SK-N-MC (cell line): ENCODE measurements at regions not wholly inside any gene's neighbourhood (a gene's known extent, or its start where the extent isn't known, plus 50 kb on each side); places are given as distances from the start of the nearest gene placed in this dataset.

Source experiments
- DNase-seq: peaks from one replicate; pipeline ENCODE4 v3.0.0-alpha.2; 2011; ENCODE audit warnings: low read depth, low spot score
- H3K27ac ChIP-seq: fragments of 200-600 bp; sonication (generic); 2 replicates; pipeline ENCODE4 v1.5.1; 2016; ENCODE audit warnings: mixed run types
- H3K36me3 ChIP-seq: fragments of 200-600 bp; sonication (generic); 2 replicates; pipeline ENCODE4 v1.6.1; 2017; ENCODE audit warnings: antibody characterized with exemption, low read length, mixed read lengths; ENCODE audit not compliant: insufficient read depth
- H3K4me3 ChIP-seq: fragments of 200-600 bp; sonication (generic); 2 replicates; pipeline ENCODE4 v1.5.1; 2016
- H3K9ac ChIP-seq: fragments of 200-600 bp; sonication (generic); 2 replicates; pipeline ENCODE4 v1.8.0; 2017; ENCODE audit warnings: mixed run types, mixed read lengths; ENCODE audit not compliant: insufficient read length
- H3K9me3 ChIP-seq: fragments of 200-600 bp; sonication (generic); 2 replicates; pipeline ENCODE4 v1.6.1; 2017; ENCODE audit warnings: low read depth, mild to moderate bottlenecking, antibody characterized with exemption, low read length, moderate library complexity, mixed read lengths
- EZH2 ChIP-seq: fragments of 200-600 bp; sonication (generic); IDR thresholded peaks from one replicate; pipeline ENCODE4 v1.6.1; 2017; ENCODE audit warnings: antibody characterized with exemption
- FOXP2 ChIP-seq: optimal IDR thresholded peaks from 2 replicates; pipeline ENCODE3; 2011; ENCODE audit warnings: mild to moderate bottlenecking, moderate library complexity; ENCODE audit not compliant: insufficient read depth; ENCODE audit errors: extremely low read length, control extremely low read depth
- POLR2AphosphoS5 ChIP-seq: IDR thresholded peaks from 2 replicates; pipeline ENCODE4 v1.6.1; 2012; ENCODE audit warnings: mild to moderate bottlenecking, low read depth, low read length, borderline replicate concordance

DNA sequence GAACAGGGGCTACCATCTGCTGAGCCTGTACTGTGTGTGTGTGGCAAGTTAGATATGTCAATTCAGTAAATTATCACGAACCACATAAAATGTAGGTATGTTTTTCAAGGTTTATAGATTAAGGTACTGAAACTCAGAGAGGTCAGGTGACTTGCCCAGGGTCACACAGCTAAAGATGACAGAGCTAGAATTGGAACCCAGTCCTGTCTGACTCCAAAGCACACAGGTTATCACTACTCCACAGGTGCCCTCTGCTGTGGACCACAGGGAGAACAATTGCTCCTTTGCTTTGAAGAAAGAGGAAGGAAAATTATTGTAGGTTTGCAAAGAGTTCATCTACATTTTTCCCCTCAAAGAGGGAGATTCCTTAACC is 229.7 kb upstream of the AGAP1 start:
- Histone ChIP-seq H3K4me3 (peak overlapping the region; percentile 67), H3K36me3 (no peaks in the 10 kb centered on the region), H3K9ac (peak overlapping the region; percentile 43), H3K27ac (peak overlapping the region; percentile 64; the same call in 1 of the 2 replicates), H3K9me3 (no peaks in the 10 kb centered on the region)
- TF ChIP-seq EZH2 (no peak), POLR2AphosphoS5 (no peak), FOXP2 (no peak)
- no peak for DNase-seq

DNA sequence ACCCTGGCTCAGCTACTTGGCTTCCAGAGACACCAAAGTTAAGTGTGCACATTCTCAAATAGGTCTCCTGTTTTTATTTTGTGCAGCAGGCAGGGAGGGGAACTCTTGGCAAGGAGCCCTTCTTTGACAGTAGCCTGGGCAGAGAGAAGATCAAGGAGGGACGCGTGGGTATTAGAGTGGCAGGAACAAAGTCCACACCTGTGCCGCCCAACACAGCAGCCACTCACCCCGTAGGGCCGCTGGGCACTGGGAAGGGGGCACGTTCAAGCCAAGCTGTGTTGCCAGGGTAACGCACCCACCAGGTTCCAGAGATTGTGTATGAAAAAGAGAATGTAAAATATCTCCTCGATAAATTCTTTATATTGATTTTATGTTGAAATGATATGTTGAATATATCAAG is 229.3 kb upstream of the AGAP1 start:
- no peak for TF ChIP-seq POLR2AphosphoS5
- TF ChIP-seq EZH2, result no peak
- TF ChIP-seq FOXP2, result no peak
- H3K9ac ChIP-seq, result no peak overlapping the region
- H3K27ac ChIP-seq, result peak overlapping the region; percentile 64; the same call in 1 of the 2 replicates
- no peaks in the 10 kb centered on the region for H3K36me3 ChIP-seq
- DNase-seq, result no peak
- H3K9me3 ChIP-seq, result no peaks in the 10 kb centered on the region
- H3K4me3 ChIP-seq, result no peak overlapping the region

DNA sequence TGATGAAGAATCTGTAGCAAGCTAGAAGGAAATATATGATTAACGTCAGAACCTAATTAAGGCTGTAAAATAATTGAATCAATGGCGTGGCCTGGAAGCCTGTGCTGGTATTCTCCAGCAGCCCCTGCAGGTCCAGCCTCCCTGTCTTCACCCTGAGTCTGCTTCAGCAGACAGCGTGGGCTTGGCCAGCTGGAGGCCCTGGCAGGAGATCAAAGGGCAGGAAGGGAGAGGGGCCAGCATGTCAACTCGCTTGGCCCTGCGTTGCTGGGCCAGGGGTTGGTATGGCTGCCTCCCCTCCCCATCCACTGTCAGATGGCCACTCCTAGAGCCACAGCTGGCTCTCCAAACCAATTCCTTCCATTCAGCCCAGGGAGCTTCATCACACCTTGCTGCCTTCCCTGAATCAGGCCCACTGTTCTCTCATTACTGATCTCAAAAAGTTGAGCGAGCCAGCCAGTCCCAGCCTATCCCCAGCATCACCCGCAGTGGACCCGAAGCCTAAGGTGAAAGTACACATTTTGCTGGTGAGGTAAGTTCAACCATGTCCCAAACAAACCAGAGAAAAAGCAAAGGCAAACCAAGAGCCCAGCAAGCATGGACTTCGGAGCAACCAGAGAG is 228.4 kb upstream of the AGAP1 start:
- no peak overlapping the region; the same call in 1 of the 2 replicates for H3K27ac ChIP-seq

DNA sequence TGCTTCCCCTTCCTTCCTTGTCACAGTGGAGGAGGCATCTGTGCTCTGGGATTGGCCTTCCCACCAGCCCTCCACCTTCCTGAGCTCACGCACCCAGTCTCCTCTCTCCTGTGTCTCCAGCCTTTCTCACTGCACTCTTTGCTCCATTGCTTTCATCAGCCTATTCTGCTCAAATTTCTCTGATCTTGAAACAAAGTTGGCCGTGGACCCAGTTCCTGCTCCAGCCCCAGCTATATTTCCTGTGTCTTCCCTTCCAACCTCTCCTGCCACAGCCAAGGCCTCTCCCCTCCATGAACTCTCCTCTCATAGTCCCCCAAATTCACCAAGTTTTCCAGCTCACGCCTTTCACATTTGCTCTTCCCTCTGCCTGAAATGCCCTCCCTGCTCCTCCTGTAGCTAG is 226.6 kb upstream of the AGAP1 start:
- Histone ChIP-seq H3K27ac (no peak overlapping the region), H3K36me3 (no peaks in the 10 kb centered on the region), H3K9ac (no peak overlapping the region), H3K4me3 (no peak overlapping the region), H3K9me3 (no peaks in the 10 kb centered on the region)
- TF ChIP-seq POLR2AphosphoS5, result no peak
- TF ChIP-seq EZH2, result no peak
- TF ChIP-seq FOXP2, result no peak
- no peak for DNase-seq

More for the DNA sequence above, 228.4 kb upstream of the AGAP1 start:
- no peaks in the 10 kb centered on the region for H3K9me3 ChIP-seq
- H3K9ac ChIP-seq, result no peak overlapping the region
- DNase-seq, result no peak
- TF ChIP-seq FOXP2 (no peak), POLR2AphosphoS5 (no peak), EZH2 (no peak)
- H3K36me3 ChIP-seq, result no peaks in the 10 kb centered on the region
- no peak overlapping the region for H3K4me3 ChIP-seq

DNA sequence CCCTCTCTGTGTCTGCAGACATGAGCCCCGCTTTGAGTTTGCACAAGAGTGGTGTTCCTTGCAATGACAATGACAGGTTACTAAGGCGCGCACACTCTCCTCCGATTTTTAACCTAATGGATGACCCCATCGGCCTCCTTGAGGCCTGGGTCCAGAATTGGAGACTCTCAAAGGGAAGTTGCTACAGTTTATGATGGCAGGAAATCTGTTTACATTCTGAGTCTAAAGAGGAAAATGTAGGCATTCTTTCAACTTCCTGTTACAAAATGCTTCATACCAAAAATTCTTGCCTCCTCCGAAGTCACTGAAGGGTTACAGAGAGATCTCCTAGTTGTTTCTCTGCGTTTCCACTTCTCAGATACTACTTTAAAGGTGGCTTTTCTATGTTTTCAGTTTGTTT is 225.3 kb upstream of the AGAP1 start:
- H3K9me3 ChIP-seq, result 0 out of 2 replicates have a peak, but pooled peaks cover 3% of the 10 kb centered on the region
- H3K4me3 ChIP-seq, result peak overlapping the region; percentile 21
- H3K27ac ChIP-seq, result peak overlapping the region; percentile 82
- H3K9ac ChIP-seq, result peak overlapping the region; percentile 55
- no peaks in the 10 kb centered on the region for H3K36me3 ChIP-seq
- DNase-seq, result no peak
- TF ChIP-seq POLR2AphosphoS5 (no peak), EZH2 (no peak), FOXP2 (no peak)

DNA sequence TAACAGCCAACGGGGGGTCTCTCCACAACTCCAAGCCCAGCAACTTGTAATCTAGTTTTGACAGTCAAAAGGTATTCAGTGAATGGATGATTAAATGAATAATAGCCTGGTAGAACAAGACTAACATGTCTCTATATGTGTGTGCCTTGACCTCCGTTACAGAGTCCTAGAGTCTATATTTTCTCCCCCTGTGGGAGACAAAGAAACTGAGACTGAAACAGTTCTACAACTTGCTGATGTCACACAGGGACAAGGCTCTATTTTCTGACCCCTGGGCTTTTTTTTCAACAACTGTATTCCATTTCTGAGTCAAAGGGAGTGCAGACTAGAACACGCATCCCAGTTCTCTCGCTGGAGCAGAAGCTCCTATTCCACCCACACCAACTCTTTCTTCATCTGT is 223.6 kb upstream of the AGAP1 start:
- TF ChIP-seq EZH2 (no peak), POLR2AphosphoS5 (no peak), FOXP2 (no peak)
- Histone ChIP-seq H3K9ac (no peak overlapping the region), H3K9me3 (peaks cover 11% of the 10 kb centered on the region; the same call in 1 of the 2 replicates), H3K4me3 (no peak overlapping the region), H3K36me3 (0 out of 2 replicates have a peak, but pooled peaks cover 6% of the 10 kb centered on the region), H3K27ac (no peak overlapping the region)
- DNase-seq, result no peak

DNA sequence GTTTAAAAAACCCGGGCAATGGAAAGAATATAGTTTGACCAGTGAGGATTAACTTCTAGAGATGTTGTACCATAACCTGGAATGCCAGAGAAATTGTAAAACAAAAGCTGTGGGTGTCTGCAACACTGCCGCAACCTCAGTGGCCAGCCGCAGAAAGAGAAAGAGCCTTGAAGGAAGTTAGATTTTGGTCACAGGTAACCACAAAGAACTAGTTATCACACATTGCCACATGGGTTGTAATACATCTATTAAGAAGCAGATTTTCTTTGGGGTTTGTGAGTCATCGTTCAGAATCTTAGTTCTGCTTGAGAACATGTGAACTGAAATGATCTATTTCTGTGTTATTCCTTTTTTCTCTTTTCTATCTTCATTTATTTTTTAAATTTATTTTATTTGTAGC is 222.9 kb upstream of the AGAP1 start:
- Histone ChIP-seq H3K9me3 (peaks cover 11% of the 10 kb centered on the region; the same call in 1 of the 2 replicates), H3K27ac (no peak overlapping the region), H3K4me3 (no peak overlapping the region), H3K9ac (no peak overlapping the region), H3K36me3 (0 out of 2 replicates have a peak, but pooled peaks cover 6% of the 10 kb centered on the region)
- TF ChIP-seq POLR2AphosphoS5 (no peak), EZH2 (no peak), FOXP2 (no peak)
- DNase-seq, result no peak

DNA sequence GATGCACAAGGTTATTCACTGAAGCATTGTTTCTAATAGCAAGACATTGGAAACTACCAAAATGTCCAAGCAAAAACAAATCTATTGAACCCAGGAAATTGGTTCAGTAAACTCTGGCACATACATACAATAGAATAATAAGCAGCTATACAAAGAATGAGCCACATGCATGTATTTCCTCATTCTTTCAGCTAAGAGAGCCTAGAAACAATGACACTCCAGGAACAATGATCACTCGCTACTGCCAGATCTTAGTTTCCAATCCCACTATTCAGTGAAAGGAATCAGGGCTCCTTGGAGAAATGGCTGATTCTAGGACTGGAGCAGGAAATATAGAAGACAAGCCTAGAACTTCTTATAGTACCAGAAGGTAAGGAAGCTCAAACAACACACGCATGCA is 221.9 kb upstream of the AGAP1 start:
- peaks cover 10% of the 10 kb centered on the region; the same call in 1 of the 2 replicates for H3K36me3 ChIP-seq
- H3K9ac ChIP-seq, result no peak overlapping the region
- no peak overlapping the region for H3K27ac ChIP-seq
- no peak overlapping the region for H3K4me3 ChIP-seq
- H3K9me3 ChIP-seq, result peaks cover 15% of the 10 kb centered on the region; the same call in 1 of the 2 replicates
- TF ChIP-seq FOXP2, result no peak
- TF ChIP-seq EZH2, result no peak
- TF ChIP-seq POLR2AphosphoS5, result no peak
- no peak for DNase-seq

DNA sequence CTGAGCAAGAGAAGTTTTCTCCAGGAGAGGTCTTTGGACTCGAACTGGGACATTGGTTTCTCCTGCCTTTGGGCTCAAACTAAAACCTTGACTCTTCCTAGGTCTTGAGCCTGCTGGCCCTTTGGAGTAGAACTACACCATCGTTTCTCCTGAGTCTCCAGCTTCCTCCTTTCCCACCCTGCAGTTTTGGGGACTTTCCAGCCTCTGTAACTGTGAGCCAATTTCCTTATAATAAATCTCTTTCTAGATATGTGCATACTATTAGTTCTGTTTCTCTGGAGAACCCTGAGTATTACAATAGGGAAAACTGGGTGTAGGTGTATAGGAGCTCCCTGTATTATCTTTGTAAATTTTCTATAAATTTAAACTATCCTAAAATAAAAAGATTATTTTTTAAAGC is 219.8 kb upstream of the AGAP1 start:
- no peak for DNase-seq
- no peak for TF ChIP-seq FOXP2
- TF ChIP-seq EZH2, result no peak
- no peak for TF ChIP-seq POLR2AphosphoS5
- H3K27ac ChIP-seq, result no peak overlapping the region
- H3K4me3 ChIP-seq, result no peak overlapping the region
- H3K36me3 ChIP-seq, result peaks cover 10% of the 10 kb centered on the region; the same call in 1 of the 2 replicates
- H3K9me3 ChIP-seq, result peaks cover 15% of the 10 kb centered on the region; the same call in 1 of the 2 replicates
- H3K9ac ChIP-seq, result no peak overlapping the region
